Trophoblast cell (in vitro differentiated cells and primary cell): ENCODE measurements at regions not wholly inside any gene's neighbourhood (a gene's known extent, or its start where the extent isn't known, plus 50 kb on each side); places are given as distances from the start of the nearest gene placed in this dataset.

Experiments used
- DNase-seq, 2 donors: peaks; one replicate each; pipeline ENCODE4 v3.0.0-alpha.2; 2016
- H2AFZ ChIP-seq: 2 replicates; pipeline ENCODE4 v1.6.1; 2013; ENCODE audit warnings: low read length, moderate library complexity, mild to moderate bottlenecking; ENCODE audit not compliant: insufficient read depth, poor library complexity
- H2AK5ac ChIP-seq: 2 replicates; pipeline ENCODE4 v1.6.1; 2013; ENCODE audit warnings: mild to moderate bottlenecking, low read length
- H2BK120ac ChIP-seq: 2 replicates; pipeline ENCODE4 v1.6.1; 2013; ENCODE audit warnings: low read length, mild to moderate bottlenecking, moderate library complexity; ENCODE audit not compliant: insufficient read depth, poor library complexity
- H2BK12ac ChIP-seq: 2 replicates; pipeline ENCODE4 v1.6.1; 2013; ENCODE audit warnings: mild to moderate bottlenecking, low read length, moderate library complexity
- H2BK5ac ChIP-seq: 2 replicates; pipeline ENCODE4 v1.6.1; 2013; ENCODE audit warnings: low read length, low read depth, moderate library complexity, mild to moderate bottlenecking; ENCODE audit not compliant: poor library complexity
- H3K14ac ChIP-seq: 2 replicates; pipeline ENCODE4 v1.6.1; 2013; ENCODE audit warnings: mild to moderate bottlenecking, low read length
- H3K18ac ChIP-seq: 2 replicates; pipeline ENCODE4 v1.6.1; 2013; ENCODE audit warnings: mild to moderate bottlenecking, low read length
- H3K23ac ChIP-seq: 2 replicates; pipeline ENCODE4 v1.6.1; 2013; ENCODE audit warnings: low read length
- H3K27ac ChIP-seq: 2 replicates; pipeline ENCODE4 v1.5.1; 2013; ENCODE audit warnings: low read depth, mild to moderate bottlenecking, inconsistent platforms, low read length, moderate library complexity
- H3K27me3 ChIP-seq: 2 replicates; pipeline ENCODE4 v1.6.1; 2013; ENCODE audit warnings: inconsistent platforms, mild to moderate bottlenecking, low read length, moderate library complexity; ENCODE audit not compliant: insufficient read depth
- H3K36me3 ChIP-seq, 2 experiments: 1 replicate in 1 of 2; 2 replicates in 1 of 2; pipeline ENCODE4 v1.6.1; 2013; ENCODE audit warnings: low read length in 2 of 2, mild to moderate bottlenecking in 2 of 2, moderate library complexity in 1 of 2; ENCODE audit not compliant: insufficient read depth in 2 of 2, control insufficient read depth in 1 of 2
- H3K4ac ChIP-seq: 2 replicates; pipeline ENCODE4 v1.6.1; 2013; ENCODE audit warnings: low read depth, mild to moderate bottlenecking, low read length, moderate library complexity
- H3K4me1 ChIP-seq, 2 experiments: 1 replicate in 1 of 2; 2 replicates in 1 of 2; pipeline ENCODE4 v1.6.1; 2013; ENCODE audit warnings: low read length in 2 of 2, mild to moderate bottlenecking in 2 of 2, moderate library complexity in 1 of 2; ENCODE audit not compliant: insufficient read depth in 2 of 2, control insufficient read depth in 1 of 2
- H3K4me2 ChIP-seq: 2 replicates; pipeline ENCODE4 v1.6.1; 2013; ENCODE audit warnings: inconsistent platforms, mild to moderate bottlenecking, low read length, moderate library complexity
- H3K4me3 ChIP-seq: 2 replicates; pipeline ENCODE4 v1.5.1; 2013; ENCODE audit warnings: mild to moderate bottlenecking, low read depth, low read length, inconsistent platforms
- H3K79me1 ChIP-seq: one replicate; pipeline ENCODE4 v1.6.1; 2013; ENCODE audit warnings: low read length
- H3K79me2 ChIP-seq: 2 replicates; pipeline ENCODE4 v1.6.1; 2013; ENCODE audit warnings: low read length, mild to moderate bottlenecking; ENCODE audit not compliant: control insufficient read depth, insufficient read depth, poor library complexity
- H3K9ac ChIP-seq: 2 replicates; pipeline ENCODE4 v1.6.1; 2013; ENCODE audit warnings: mild to moderate bottlenecking, low read length
- H3K9me3 ChIP-seq: 2 replicates; pipeline ENCODE4 v1.6.1; 2013; ENCODE audit warnings: low read depth, mild to moderate bottlenecking, control low read depth, inconsistent platforms, low read length; ENCODE audit not compliant: insufficient read depth
- H4K12ac ChIP-seq: 2 replicates; pipeline ENCODE4 v1.6.1; 2013; ENCODE audit warnings: low read depth, mild to moderate bottlenecking, low read length, moderate library complexity
- H4K8ac ChIP-seq: 2 replicates; pipeline ENCODE4 v1.6.1; 2013; ENCODE audit warnings: low read depth, mild to moderate bottlenecking, low read length, moderate library complexity
- H4K91ac ChIP-seq: one replicate; pipeline ENCODE4 v1.6.1; 2013; ENCODE audit warnings: low read depth, mild to moderate bottlenecking, low read length, moderate library complexity
- WGBS: extraction: QIAGEN DNeasy Blood & Tissue Kit; methylation state at CpG from one replicate; pipeline ENCODE4 v1.1.7; 2013; ENCODE audit warnings: missing lambda C conversion rate; ENCODE audit not compliant: insufficient read length, insufficient coverage; ENCODE audit errors: extremely low coverage; 5-methylcytosine and 5-hydroxymethylcytosine counted together

- Histone ChIP-seq H3K18ac (no peak overlapping the region), H3K9ac (no peak overlapping the region), H3K36me3 (no peaks in the 10 kb centered on the region), H3K4me2 (no peak overlapping the region), H2AFZ (no peak overlapping the region), H3K4me1 (no peaks in the 10 kb centered on the region), H4K12ac (no peak overlapping the region), H2AK5ac (no peak overlapping the region), H3K9me3 (no peaks in the 10 kb centered on the region), H3K14ac (no peak overlapping the region), H3K4ac (no peak overlapping the region), H3K27me3 (no peaks in the 10 kb centered on the region), H2BK5ac (no peak overlapping the region), H2BK12ac (no peak overlapping the region), H2BK120ac (no peak overlapping the region), H3K27ac (no peak overlapping the region), H3K79me1 (no peaks in the 10 kb centered on the region), H4K91ac (no peak overlapping the region), H4K8ac (no peak overlapping the region), H3K23ac (no peak overlapping the region), H3K4me3 (no peak overlapping the region), H3K79me2 (no peaks in the 10 kb centered on the region)
- DNase-seq = no peak
- WGBS = no CpG with 5 or more reads among the region's 6 CpGs
These were observed 138.8 kb upstream of the PRMT8 start for GRCh38 chr12:3352230-3352629.

GRCh38 chr12:3353621-3354020 is 137.4 kb upstream of the PRMT8 start:
- Histone ChIP-seq H2BK5ac (no peak overlapping the region), H3K9ac (no peak overlapping the region), H3K9me3 (no peaks in the 10 kb centered on the region), H2BK120ac (no peak overlapping the region), H4K12ac (no peak overlapping the region), H3K14ac (no peak overlapping the region), H3K27ac (no peak overlapping the region), H4K91ac (no peak overlapping the region), H3K18ac (no peak overlapping the region), H3K23ac (no peak overlapping the region), H2AK5ac (no peak overlapping the region), H4K8ac (no peak overlapping the region), H3K79me1 (no peaks in the 10 kb centered on the region), H3K4me3 (no peak overlapping the region), H2AFZ (no peak overlapping the region), H3K36me3 (no peaks in the 10 kb centered on the region), H3K27me3 (no peaks in the 10 kb centered on the region), H3K4ac (no peak overlapping the region), H2BK12ac (no peak overlapping the region), H3K4me2 (no peak overlapping the region), H3K4me1 (no peaks in the 10 kb centered on the region), H3K79me2 (no peaks in the 10 kb centered on the region)
- no CpG with 5 or more reads among the region's 9 CpGs for WGBS
- no peak for DNase-seq

GRCh38 chr12:3354586-3354985 is 136.4 kb upstream of the PRMT8 start:
- H3K79me2 ChIP-seq = no peaks in the 10 kb centered on the region
- no peak overlapping the region for H3K9ac ChIP-seq
- H3K36me3 ChIP-seq = no peaks in the 10 kb centered on the region
- no peak overlapping the region for H3K4me2 ChIP-seq
- no peaks in the 10 kb centered on the region for H3K9me3 ChIP-seq
- no peak overlapping the region for H3K18ac ChIP-seq
- no peak overlapping the region for H2BK5ac ChIP-seq
- H3K4me3 ChIP-seq = no peak overlapping the region
- no CpG with 5 or more reads among the region's 3 CpGs for WGBS
- no peak for DNase-seq
- no peak overlapping the region for H3K4ac ChIP-seq
- no peak overlapping the region for H2AFZ ChIP-seq
- no peak overlapping the region for H4K8ac ChIP-seq
- no peak overlapping the region for H3K27ac ChIP-seq
- no peak overlapping the region for H2BK12ac ChIP-seq
- H2AK5ac ChIP-seq = no peak overlapping the region
- no peaks in the 10 kb centered on the region for H3K4me1 ChIP-seq
- no peak overlapping the region for H3K23ac ChIP-seq
- no peak overlapping the region for H4K12ac ChIP-seq
- H3K27me3 ChIP-seq = no peaks in the 10 kb centered on the region
- no peaks in the 10 kb centered on the region for H3K79me1 ChIP-seq
- H2BK120ac ChIP-seq = no peak overlapping the region
- no peak overlapping the region for H3K14ac ChIP-seq
- no peak overlapping the region for H4K91ac ChIP-seq

GRCh38 chr12:3355378-3355900 is 135.6 kb upstream of the PRMT8 start:
- Histone ChIP-seq H3K79me2 (no peaks in the 10 kb centered on the region), H3K18ac (no peak overlapping the region), H3K4me2 (no peak overlapping the region), H2AFZ (no peak overlapping the region), H3K9ac (no peak overlapping the region), H3K4ac (no peak overlapping the region), H3K79me1 (no peaks in the 10 kb centered on the region), H4K12ac (no peak overlapping the region), H2BK120ac (no peak overlapping the region), H2AK5ac (no peak overlapping the region), H3K4me3 (no peak overlapping the region), H3K27me3 (no peaks in the 10 kb centered on the region), H3K14ac (no peak overlapping the region), H3K36me3 (no peaks in the 10 kb centered on the region), H4K8ac (no peak overlapping the region), H3K9me3 (no peaks in the 10 kb centered on the region), H2BK12ac (no peak overlapping the region), H3K23ac (no peak overlapping the region), H4K91ac (no peak overlapping the region), H3K27ac (no peak overlapping the region), H2BK5ac (no peak overlapping the region), H3K4me1 (no peaks in the 10 kb centered on the region)
- DNase-seq = no peak
- no CpG with 5 or more reads among the region's 9 CpGs for WGBS
